GM12875 (cell line): ENCODE measurements at regions not wholly inside any gene's neighbourhood (a gene's known extent, or its start where the extent isn't known, plus 50 kb on each side); places are given as distances from the start of the nearest gene placed in this dataset.

Source experiments
- H3K4me3 ChIP-seq: one replicate; pipeline ENCODE4 v1.5.1; 2011; ENCODE audit warnings: low read depth, low read length, control low read depth
- CTCF ChIP-seq: IDR thresholded peaks from 2 replicates; pipeline ENCODE4 v1.5.1; 2011; ENCODE audit warnings: low read depth, mild to moderate bottlenecking, control low read depth, inconsistent platforms, low read length, moderate library complexity, borderline replicate concordance; ENCODE audit not compliant: insufficient read depth

DNA sequence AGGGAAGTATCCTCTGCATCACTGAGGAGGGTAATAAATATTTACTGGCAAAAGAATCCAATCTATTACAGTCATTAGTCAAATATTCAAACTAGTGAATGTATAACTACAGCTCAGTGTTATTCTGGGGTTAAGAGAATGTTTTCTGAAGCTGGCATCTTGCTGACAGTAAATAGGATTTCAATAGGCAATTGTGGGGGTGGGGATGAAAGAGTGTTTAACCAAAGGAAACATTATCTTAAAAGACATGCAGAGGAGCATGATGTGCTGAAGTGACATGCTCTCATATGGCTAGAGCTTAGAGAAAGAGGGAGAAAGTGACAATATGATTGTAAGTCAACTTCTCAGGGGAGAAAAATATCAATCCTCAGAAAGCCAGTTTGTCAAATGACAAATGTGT lies 618.4 kb upstream of the RIOK2 start:
- no peak for TF ChIP-seq CTCF
- no peak overlapping the region for H3K4me3 ChIP-seq

DNA sequence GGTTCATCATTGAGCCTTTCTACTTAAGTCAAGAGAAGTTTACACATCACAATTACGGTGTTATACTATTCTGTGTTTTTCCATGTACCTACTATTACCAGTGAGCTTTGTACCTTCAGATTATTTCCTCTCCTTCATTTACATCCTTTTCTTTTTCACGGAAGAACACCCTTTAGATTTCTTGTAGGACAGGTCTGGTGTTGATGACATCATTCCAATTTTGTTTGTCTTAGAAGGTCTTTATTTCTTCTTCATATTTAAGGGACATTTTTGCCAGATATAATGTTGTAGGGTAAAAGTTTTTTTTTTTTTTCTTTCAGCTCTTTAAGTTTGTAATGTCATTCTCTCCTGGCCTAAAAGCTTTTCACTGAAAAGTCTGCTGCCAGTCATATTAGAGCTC lies 637.1 kb upstream of the RIOK2 start:
- TF ChIP-seq CTCF = no peak
- no peak overlapping the region for H3K4me3 ChIP-seq

DNA sequence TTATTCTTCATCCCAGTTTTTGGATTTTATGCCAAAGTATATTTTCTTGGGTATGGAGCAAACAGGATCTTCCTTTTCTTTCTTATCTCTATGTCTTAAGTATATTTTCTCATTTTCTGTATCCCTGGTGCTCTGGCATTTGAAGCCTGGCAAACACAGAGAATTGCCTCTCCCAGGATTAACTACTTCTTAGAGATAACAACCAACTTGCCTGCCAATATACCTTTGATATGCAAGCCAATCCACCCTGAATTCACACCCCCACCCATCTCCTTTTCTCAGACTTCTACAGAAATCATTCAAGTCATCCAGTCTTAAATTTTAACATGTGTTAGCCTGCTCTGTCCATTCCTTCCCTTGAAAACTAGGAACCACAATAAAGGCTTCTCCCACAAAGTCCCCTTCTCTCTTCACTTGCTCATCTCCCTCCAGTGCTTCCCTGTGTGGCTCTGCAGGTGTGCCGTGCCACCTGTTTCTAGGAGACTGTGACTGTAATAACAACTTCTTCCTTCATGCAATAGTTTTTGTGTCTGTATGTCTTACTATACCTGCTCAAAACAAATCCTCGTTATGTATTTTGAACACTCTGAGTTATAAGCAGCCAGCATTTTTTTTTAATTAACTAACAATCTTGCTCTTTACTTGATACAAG lies 649.7 kb upstream of the RIOK2 start:
- no peak overlapping the region for H3K4me3 ChIP-seq
- no peak for TF ChIP-seq CTCF

GRCh38 chr5:97834561-97834960 lies 651.5 kb upstream of the RIOK2 start:
- H3K4me3 ChIP-seq = no peak overlapping the region
- TF ChIP-seq CTCF = no peak

GRCh38 chr5:97835112-97835511 lies 652.1 kb upstream of the RIOK2 start:
- no peak for TF ChIP-seq CTCF

GRCh38 chr5:97836816-97837215 lies 653.8 kb upstream of the RIOK2 start:
- no peak for TF ChIP-seq CTCF
- no peak overlapping the region for H3K4me3 ChIP-seq

More at GRCh38 chr5:97835112-97835511, 652.1 kb upstream of the RIOK2 start:
- no peak overlapping the region for H3K4me3 ChIP-seq

- no peak overlapping the region for H3K4me3 ChIP-seq
- TF ChIP-seq CTCF = no peak
Observed at GRCh38 chr5:97838214-97838613, 655.2 kb upstream of the RIOK2 start.
